Hematopoietic multipotent progenitor cell treated with erythropoietin and hydrocortisone succinate and interleukin-3 and kit ligand, for 8 days (in vitro differentiated cells): ENCODE measurements at regions not wholly inside any gene's neighbourhood (a gene's known extent, or its start where the extent isn't known, plus 50 kb on each side); places are given as distances from the start of the nearest gene placed in this dataset.

ENCODE experiments used
- DNase-seq: peaks from one replicate; pipeline ENCODE4 v3.0.0-alpha.2; 2015

GRCh38 chr3:8366219-8366810 lies 135.3 kb upstream of the LMCD1 start:
- DNase-seq: no peak

- DNase-seq: no peak
Observed at GRCh38 chr3:8368598-8368997, 133.0 kb upstream of the LMCD1 start.

GRCh38 chr3:8369638-8370037 lies 132.0 kb upstream of the LMCD1 start:
- no peak for DNase-seq

GRCh38 chr3:8371085-8371551 lies 130.5 kb upstream of the LMCD1 start:
- peak; percentile 99 for DNase-seq

GRCh38 chr3:8371960-8372463 lies 129.6 kb upstream of the LMCD1 start:
- peak; percentile 83 for DNase-seq

GRCh38 chr3:8380904-8381704 lies 120.5 kb upstream of the LMCD1 start:
- no peak for DNase-seq

- DNase-seq: no peak
Observed at GRCh38 chr3:8385848-8386620, 115.6 kb upstream of the LMCD1 start.

- DNase-seq: no peak
Observed at GRCh38 chr3:8387571-8387970, 114.1 kb upstream of the LMCD1 start.

- no peak for DNase-seq
Observed at GRCh38 chr3:8399686-8400085, 101.9 kb upstream of the LMCD1 start.

- DNase-seq: no peak
Observed at GRCh38 chr3:8400911-8401310, 100.7 kb upstream of the LMCD1 start.

- DNase-seq: no peak
Observed at GRCh38 chr3:8403996-8404395, 97.6 kb upstream of the LMCD1 start.

GRCh38 chr3:8405144-8405543 lies 96.5 kb upstream of the LMCD1 start:
- DNase-seq: no peak

GRCh38 chr3:8406479-8406878 lies 95.1 kb upstream of the LMCD1 start:
- no peak for DNase-seq

- DNase-seq: no peak
Observed at GRCh38 chr3:8413337-8413926, 88.2 kb upstream of the LMCD1 start.

GRCh38 chr3:8416965-8417364 lies 84.7 kb upstream of the LMCD1 start:
- DNase-seq: peak; percentile 43

GRCh38 chr3:8420612-8421011 lies 81.0 kb upstream of the LMCD1 start:
- no peak for DNase-seq

- DNase-seq: peak; percentile 50
Observed at GRCh38 chr3:8421267-8421666, 80.4 kb upstream of the LMCD1 start.

- no peak for DNase-seq
Observed at GRCh38 chr3:8421711-8422110, 79.9 kb upstream of the LMCD1 start.

- DNase-seq: no peak
Observed at GRCh38 chr3:8423307-8423706, 78.3 kb upstream of the LMCD1 start.

- DNase-seq: no peak
Observed at GRCh38 chr3:8424281-8424680, 77.3 kb upstream of the LMCD1 start.

GRCh38 chr3:8436661-8437287 lies 64.8 kb upstream of the LMCD1 start:
- DNase-seq: no peak

GRCh38 chr3:8438507-8439079 lies 63.0 kb upstream of the LMCD1 start:
- no peak for DNase-seq
